ENCODE measurements at regions not wholly inside any gene's neighbourhood (a gene's known extent, or its start where the extent isn't known, plus 50 kb on each side); places are given as distances from the start of the nearest gene placed in this dataset.

- DNase-seq (ENCODE audit: extremely low spot score, unreplicated experiment): no peak
- Mint-ChIP-seq H3K27me3 (ENCODE audit: unreplicated experiment) (no peaks in the 10 kb centered on the region), H3K9me3 (ENCODE audit: unreplicated experiment) (no peaks in the 10 kb centered on the region), H3K4me1 (ENCODE audit: unreplicated experiment) (no peaks in the 10 kb centered on the region), H3K4me3 (ENCODE audit: unreplicated experiment) (no peak overlapping the region), H3K27ac (ENCODE audit: unreplicated experiment) (no peak overlapping the region), H3K36me3 (ENCODE audit: unreplicated experiment) (no peaks in the 10 kb centered on the region)
- TF ChIP-seq CTCF (IDR thresholded peaks at IDR 0.05): no peak
Measured at GRCh38 chr16:50961952-50962351, 189.1 kb downstream of the SALL1 start.

- H3K27ac Mint-ChIP-seq (ENCODE audit: unreplicated experiment): no peak overlapping the region
- no peaks in the 10 kb centered on the region for H3K27me3 Mint-ChIP-seq (ENCODE audit: unreplicated experiment)
- no peaks in the 10 kb centered on the region for H3K4me1 Mint-ChIP-seq (ENCODE audit: unreplicated experiment)
- H3K4me3 Mint-ChIP-seq (ENCODE audit: unreplicated experiment): no peak overlapping the region
- no peak for DNase-seq (ENCODE audit: extremely low spot score, unreplicated experiment)
- H3K36me3 Mint-ChIP-seq (ENCODE audit: unreplicated experiment): no peaks in the 10 kb centered on the region
- H3K9me3 Mint-ChIP-seq (ENCODE audit: unreplicated experiment): no peaks in the 10 kb centered on the region
- no peak for TF ChIP-seq CTCF (IDR thresholded peaks at IDR 0.05)
Measured at GRCh38 chr16:50960517-50961202, 190.4 kb downstream of the SALL1 start.

- H3K27ac Mint-ChIP-seq (ENCODE audit: unreplicated experiment): no peak overlapping the region
- peaks cover 4% of the 10 kb centered on the region for H3K9me3 Mint-ChIP-seq (ENCODE audit: unreplicated experiment)
- no peaks in the 10 kb centered on the region for H3K27me3 Mint-ChIP-seq (ENCODE audit: unreplicated experiment)
- no peaks in the 10 kb centered on the region for H3K4me1 Mint-ChIP-seq (ENCODE audit: unreplicated experiment)
- DNase-seq (ENCODE audit: extremely low spot score, unreplicated experiment): no peak
- TF ChIP-seq CTCF (IDR thresholded peaks at IDR 0.05): no peak
- no peaks in the 10 kb centered on the region for H3K36me3 Mint-ChIP-seq (ENCODE audit: unreplicated experiment)
- no peak overlapping the region for H3K4me3 Mint-ChIP-seq (ENCODE audit: unreplicated experiment)
Measured at GRCh38 chr16:50957056-50957455, 194.0 kb downstream of the SALL1 start.

- no peak overlapping the region for H3K27ac Mint-ChIP-seq (ENCODE audit: unreplicated experiment)
- no peaks in the 10 kb centered on the region for H3K27me3 Mint-ChIP-seq (ENCODE audit: unreplicated experiment)
- no peak overlapping the region for H3K4me3 Mint-ChIP-seq (ENCODE audit: unreplicated experiment)
- peaks cover 4% of the 10 kb centered on the region for H3K9me3 Mint-ChIP-seq (ENCODE audit: unreplicated experiment)
- H3K36me3 Mint-ChIP-seq (ENCODE audit: unreplicated experiment): no peaks in the 10 kb centered on the region
- no peak for TF ChIP-seq CTCF (IDR thresholded peaks at IDR 0.05)
- no peak for DNase-seq (ENCODE audit: extremely low spot score, unreplicated experiment)
- H3K4me1 Mint-ChIP-seq (ENCODE audit: unreplicated experiment): no peaks in the 10 kb centered on the region
Measured at GRCh38 chr16:50956637-50957036, 194.4 kb downstream of the SALL1 start.

- no peak for DNase-seq (ENCODE audit: extremely low spot score, unreplicated experiment)
- H3K27me3 Mint-ChIP-seq (ENCODE audit: unreplicated experiment): no peaks in the 10 kb centered on the region
- no peak for TF ChIP-seq CTCF (IDR thresholded peaks at IDR 0.05)
- H3K4me1 Mint-ChIP-seq (ENCODE audit: unreplicated experiment): no peaks in the 10 kb centered on the region
- H3K27ac Mint-ChIP-seq (ENCODE audit: unreplicated experiment): no peak overlapping the region
- peaks cover 4% of the 10 kb centered on the region for H3K9me3 Mint-ChIP-seq (ENCODE audit: unreplicated experiment)
- no peak overlapping the region for H3K4me3 Mint-ChIP-seq (ENCODE audit: unreplicated experiment)
- H3K36me3 Mint-ChIP-seq (ENCODE audit: unreplicated experiment): no peaks in the 10 kb centered on the region
Measured at GRCh38 chr16:50955311-50955710, 195.8 kb downstream of the SALL1 start.
